NB4 (cell line): ENCODE measurements at regions not wholly inside any gene's neighbourhood (a gene's known extent, or its start where the extent isn't known, plus 50 kb on each side); places are given as distances from the start of the nearest gene placed in this dataset.

Experiments
- DNase-seq: peaks from one replicate; pipeline ENCODE4 v3.0.0; 2010; ENCODE audit warnings: low read depth
- H3K4me3 ChIP-seq: one replicate; pipeline ENCODE4 v1.5.1; 2011; ENCODE audit warnings: mild to moderate bottlenecking, low read depth, low read length, moderate library complexity
- MYC ChIP-seq: IDR thresholded peaks from 2 replicates; pipeline ENCODE4 v1.6.1; 2011; ENCODE audit warnings: low read depth, low read length
- POLR2A ChIP-seq: IDR thresholded peaks from 2 replicates; pipeline ENCODE4 v1.6.1; 2011; ENCODE audit warnings: mild to moderate bottlenecking; ENCODE audit not compliant: insufficient read length; ENCODE audit errors: extremely low read depth
- TF ChIP-seq, protein P1 (sequence below): IDR thresholded peaks from 2 replicates; pipeline ENCODE4 v1.6.1; 2011; ENCODE audit warnings: low read depth, low read length
- TF ChIP-seq, protein P2 (sequence below): IDR thresholded peaks from one replicate; pipeline ENCODE4 v1.5.1; 2012; ENCODE audit warnings: low read depth, low read length

DNA sequence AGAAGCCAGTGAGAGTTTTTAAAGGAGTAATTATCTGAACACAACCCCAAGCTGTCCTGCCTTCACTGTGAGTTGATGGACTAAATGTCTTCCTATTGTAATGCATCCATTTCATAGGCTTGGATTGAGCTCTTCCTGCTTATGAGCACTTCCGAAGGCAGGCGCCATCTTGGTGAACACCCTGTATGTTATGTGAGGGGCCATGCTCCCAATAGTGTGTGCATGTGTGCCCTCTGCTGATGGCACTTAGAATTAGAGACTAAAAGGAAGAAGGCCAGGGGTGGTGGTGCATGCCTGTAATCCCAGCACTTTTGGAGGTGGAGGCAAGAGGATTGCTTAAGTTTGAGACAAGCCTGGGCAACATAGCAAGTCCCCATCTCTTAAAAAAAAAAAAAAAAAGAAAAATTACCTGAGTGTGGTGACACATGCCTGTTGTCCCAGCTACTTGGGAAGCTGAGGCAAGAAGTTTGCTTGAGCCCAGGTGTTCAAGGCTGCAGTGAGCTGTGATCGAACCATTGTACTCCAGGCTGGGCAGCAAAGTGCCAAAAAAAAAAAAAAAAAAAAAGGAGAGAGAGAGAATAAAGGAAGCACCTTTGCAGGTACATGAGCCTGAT lies 65.0 kb downstream of the C9orf152 start:
- no peak for TF ChIP-seq MYC
- TF ChIP-seq, protein P1, sequence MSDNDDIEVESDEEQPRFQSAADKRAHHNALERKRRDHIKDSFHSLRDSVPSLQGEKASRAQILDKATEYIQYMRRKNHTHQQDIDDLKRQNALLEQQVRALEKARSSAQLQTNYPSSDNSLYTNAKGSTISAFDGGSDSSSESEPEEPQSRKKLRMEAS, result no peak
- DNase-seq, result no peak
- H3K4me3 ChIP-seq, result no peak overlapping the region

DNA sequence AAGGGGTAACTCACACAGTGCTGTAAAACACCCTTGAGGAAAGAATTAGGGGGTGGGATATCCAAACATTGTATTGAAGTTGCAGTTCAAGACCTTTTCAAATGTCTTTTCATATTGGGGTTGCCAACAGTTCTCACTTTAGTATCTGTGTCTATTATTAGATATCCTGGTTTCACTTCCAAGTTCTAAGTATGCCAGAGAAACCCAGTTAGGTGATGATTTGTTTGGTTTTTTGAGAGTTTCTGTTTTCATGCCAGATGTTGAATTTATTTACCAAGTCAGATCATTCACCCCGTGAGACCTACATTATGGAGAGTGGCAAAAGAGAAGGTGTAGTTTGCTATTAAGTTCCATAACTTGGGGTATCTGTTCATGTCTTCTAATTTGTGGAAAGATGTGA lies 64.5 kb downstream of the C9orf152 start:
- no peak overlapping the region for H3K4me3 ChIP-seq
- DNase-seq, result no peak
- TF ChIP-seq, protein P1, result no peak
- TF ChIP-seq POLR2A, result no peak
- no peak for TF ChIP-seq MYC
- TF ChIP-seq, protein P2, sequence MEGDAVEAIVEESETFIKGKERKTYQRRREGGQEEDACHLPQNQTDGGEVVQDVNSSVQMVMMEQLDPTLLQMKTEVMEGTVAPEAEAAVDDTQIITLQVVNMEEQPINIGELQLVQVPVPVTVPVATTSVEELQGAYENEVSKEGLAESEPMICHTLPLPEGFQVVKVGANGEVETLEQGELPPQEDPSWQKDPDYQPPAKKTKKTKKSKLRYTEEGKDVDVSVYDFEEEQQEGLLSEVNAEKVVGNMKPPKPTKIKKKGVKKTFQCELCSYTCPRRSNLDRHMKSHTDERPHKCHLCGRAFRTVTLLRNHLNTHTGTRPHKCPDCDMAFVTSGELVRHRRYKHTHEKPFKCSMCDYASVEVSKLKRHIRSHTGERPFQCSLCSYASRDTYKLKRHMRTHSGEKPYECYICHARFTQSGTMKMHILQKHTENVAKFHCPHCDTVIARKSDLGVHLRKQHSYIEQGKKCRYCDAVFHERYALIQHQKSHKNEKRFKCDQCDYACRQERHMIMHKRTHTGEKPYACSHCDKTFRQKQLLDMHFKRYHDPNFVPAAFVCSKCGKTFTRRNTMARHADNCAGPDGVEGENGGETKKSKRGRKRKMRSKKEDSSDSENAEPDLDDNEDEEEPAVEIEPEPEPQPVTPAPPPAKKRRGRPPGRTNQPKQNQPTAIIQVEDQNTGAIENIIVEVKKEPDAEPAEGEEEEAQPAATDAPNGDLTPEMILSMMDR, result no peak

DNA sequence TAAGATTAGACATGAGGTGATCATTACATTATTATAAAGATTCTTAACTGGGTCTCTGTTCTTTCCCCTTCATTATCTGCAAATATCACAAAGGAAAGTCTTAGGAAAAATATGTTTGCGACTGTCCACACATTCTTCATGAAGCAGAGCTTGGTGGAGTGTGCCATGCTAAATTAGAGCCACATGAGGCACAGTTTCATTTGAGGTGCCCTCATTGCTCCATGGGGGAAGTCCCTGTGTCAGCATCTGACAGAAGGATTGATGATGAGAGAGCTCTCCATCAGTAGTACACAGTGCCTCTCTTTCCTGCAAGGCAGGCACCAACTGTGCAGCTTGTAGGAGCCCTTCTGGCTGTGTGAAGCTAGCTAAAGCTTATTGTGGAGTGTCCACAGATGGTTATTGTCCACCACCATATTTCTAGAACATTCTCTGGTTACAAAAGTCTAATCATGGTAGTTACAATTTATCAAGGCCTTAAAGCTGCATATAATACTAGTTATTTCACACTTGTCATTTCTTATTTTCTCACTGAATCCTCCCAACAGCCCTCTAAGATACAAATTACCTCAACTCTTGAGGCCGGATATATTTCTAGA lies 63.9 kb downstream of the C9orf152 start:
- no peak overlapping the region for H3K4me3 ChIP-seq
- DNase-seq, result no peak
- TF ChIP-seq POLR2A, result no peak
- TF ChIP-seq, protein P2, result no peak
- TF ChIP-seq, protein P1, result no peak
- no peak for TF ChIP-seq MYC

DNA sequence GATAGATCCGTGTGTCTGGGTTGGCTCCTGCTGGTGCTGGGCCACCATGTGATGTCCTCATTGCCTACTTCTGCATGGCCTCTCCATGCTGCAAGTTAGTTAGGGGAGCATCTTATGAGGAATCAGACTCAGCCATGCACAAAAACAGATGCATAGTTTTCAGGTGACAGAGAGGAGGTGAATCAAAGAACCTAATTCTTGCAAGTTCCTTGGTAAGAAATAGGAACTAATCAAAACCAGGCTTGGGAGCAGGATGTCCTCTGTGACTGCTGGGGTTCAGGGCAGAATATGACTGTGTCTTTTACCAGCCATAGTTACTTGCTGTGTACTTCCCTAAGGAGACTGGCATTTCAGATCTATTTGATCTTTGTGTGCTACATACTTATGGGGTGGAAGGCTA lies 61.6 kb downstream of the C9orf152 start:
- TF ChIP-seq, protein P2, result no peak
- TF ChIP-seq POLR2A (no peak), MYC (no peak)
- TF ChIP-seq, protein P1, result no peak
- no peak overlapping the region for H3K4me3 ChIP-seq
- no peak for DNase-seq

DNA sequence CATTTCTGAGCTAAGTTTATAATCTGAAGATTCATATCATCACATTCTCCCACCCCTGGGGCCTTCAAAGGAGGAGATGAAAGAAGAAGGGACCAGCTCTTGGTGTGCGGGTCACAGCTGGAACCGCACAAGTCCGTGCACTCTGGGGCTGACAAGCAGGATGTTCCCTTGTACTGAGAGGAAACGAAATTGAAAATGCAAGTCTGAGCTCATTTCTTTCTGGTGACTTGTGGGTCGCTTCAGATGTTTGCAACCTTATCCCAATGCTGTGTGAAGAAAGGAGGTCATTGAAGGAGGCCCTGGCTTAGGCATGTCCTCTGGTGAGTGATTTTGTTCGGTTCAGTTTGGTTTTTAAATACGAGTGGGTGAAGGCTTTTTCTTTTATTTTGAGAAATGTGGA lies 59.6 kb downstream of the C9orf152 start:
- no peak for DNase-seq
- TF ChIP-seq, protein P2, result no peak
- TF ChIP-seq, protein P1, result no peak
- TF ChIP-seq POLR2A (no peak), MYC (no peak)
- H3K4me3 ChIP-seq, result no peak overlapping the region

DNA sequence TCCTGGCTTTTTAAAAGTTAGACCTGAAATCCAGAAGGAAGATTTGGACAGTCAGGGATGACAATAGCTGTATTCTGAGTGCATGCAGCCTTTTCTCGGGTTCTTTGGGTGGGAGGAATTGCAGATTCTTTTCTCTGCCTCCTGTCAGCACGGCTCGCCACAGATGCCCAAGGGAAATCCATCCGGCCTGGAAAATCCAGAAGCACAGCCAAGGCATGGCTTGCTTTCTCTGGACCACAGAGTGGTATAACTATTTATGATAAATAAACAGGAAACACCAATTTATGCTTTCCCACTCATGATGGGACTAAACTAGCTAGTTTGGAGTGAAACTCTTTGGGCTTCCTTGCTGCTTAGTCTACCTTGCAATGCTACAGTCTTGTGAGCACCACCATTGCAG lies 59.1 kb downstream of the C9orf152 start:
- TF ChIP-seq MYC (no peak), POLR2A (no peak)
- TF ChIP-seq, protein P1, result no peak
- TF ChIP-seq, protein P2, result no peak
- no peak overlapping the region for H3K4me3 ChIP-seq

More for the DNA sequence above, 59.1 kb downstream of the C9orf152 start:
- DNase-seq, result no peak
